ENCODE measurements at regions not wholly inside any gene's neighbourhood (a gene's known extent, or its start where the extent isn't known, plus 50 kb on each side); places are given as distances from the start of the nearest gene placed in this dataset.

GRCh38 chr1:59152511-59152910 lies 144.4 kb upstream of the FGGY start:
- H4K20me1 ChIP-seq (replicated peaks in 1 of 2; ENCODE audit: control insufficient read depth in 1 of 2, insufficient read depth in 2 of 2, low read length in 2 of 2) = no peaks in the 10 kb centered on the region
- H3K79me2 ChIP-seq (ENCODE audit: control insufficient read depth in 1 of 2, insufficient read depth in 2 of 2, low read length in 2 of 2) = no peaks in the 10 kb centered on the region
- 88% methylated on average over 1 of the region's 1 CpG; no CpG with 5 or more reads in 1 of the 2 experiments for WGBS, 2 experiments (ENCODE audit: extremely low coverage in 1 of 2, insufficient coverage in 1 of 2, insufficient read length in 1 of 2, insufficient replicate concordance in 2 of 2, low coverage in 1 of 2, low lambda C conversion rate in 2 of 2, missing lambda C conversion rate in 1 of 2)
- H3K18ac ChIP-seq (ENCODE audit: extremely low read depth, low read length) = no peak overlapping the region
- no peak overlapping the region for H4K91ac ChIP-seq (replicated peaks; ENCODE audit: insufficient read length, low read length)
- H3K4ac ChIP-seq (replicated peaks; ENCODE audit: insufficient read length, low read depth, low read length) = no peak overlapping the region
- CTCF ChIA-PET (ENCODE audit: partially characterized antibody) = interaction anchor here (1.5 kb wide), 1 partner anchor 12 kb away, joined by 3 read pairs; no protein-coding TSS in a partner anchor
- H4K8ac ChIP-seq (ENCODE audit: extremely low read depth, insufficient read depth, low read length) = no peak overlapping the region
- no peak overlapping the region for H3K56ac ChIP-seq (replicated peaks; ENCODE audit: insufficient read length, low read depth, low read length)
- H2BK12ac ChIP-seq (ENCODE audit: low read depth, low read length) = no peak overlapping the region
- H3K14ac ChIP-seq (ENCODE audit: insufficient read length) = no peak overlapping the region
- no peak overlapping the region for H2BK20ac ChIP-seq (ENCODE audit: low read length)
- no peak overlapping the region for H2BK5ac ChIP-seq (ENCODE audit: low read depth, low read length)
- no peak overlapping the region for H2AFZ ChIP-seq (ENCODE audit: low read length)
- H3K36me3 ChIP-seq (ENCODE audit: control insufficient read depth in 2 of 4, insufficient read depth in 4 of 4, low read length in 3 of 4) = no peaks in the 10 kb centered on the region
- H3K23ac ChIP-seq (ENCODE audit: insufficient read length) = no peak overlapping the region
- H3K4me2 ChIP-seq (ENCODE audit: insufficient read depth in 1 of 2, low read depth in 2 of 2, low read length in 2 of 2) = no peak overlapping the region
- no peaks in the 10 kb centered on the region for H3K79me1 ChIP-seq (ENCODE audit: low read depth, low read length)
- FAIRE-seq (no peak), DNase-seq (ENCODE audit: low read depth in 1 of 2, low spot score in 2 of 2) (no peak)
- no peak overlapping the region for H2AK5ac ChIP-seq (ENCODE audit: low read depth, low read length)
- no peak overlapping the region for H2BK15ac ChIP-seq (ENCODE audit: low read length)
- no peak overlapping the region for H4K5ac ChIP-seq (ENCODE audit: insufficient read length, low read depth, low read length)
- H3K4me3 ChIP-seq (ENCODE audit: extremely low read depth in 1 of 4, insufficient read depth in 2 of 4, low read depth in 3 of 4, low read length in 4 of 4) = no peak overlapping the region
- H3K4me1 ChIP-seq (replicated peaks in 1 of 4; ENCODE audit: control insufficient read depth in 3 of 4, insufficient read depth in 4 of 4, low read length in 3 of 4) = peaks cover 0 to 11% (median 4%) of the 10 kb centered on the region in 4 experiments; a peak in 4 of 7 replicates
- POLR2A ChIA-PET (ENCODE audit: partially characterized antibody) = no interaction called here
- no peak overlapping the region for H3K9ac ChIP-seq (replicated peaks in 1 of 4; ENCODE audit: extremely low read depth in 1 of 4, low read depth in 3 of 4, low read length in 3 of 4)
- H3K23me2 ChIP-seq (ENCODE audit: low read depth, low read length) = no peaks in the 10 kb centered on the region
- no peak overlapping the region for H2BK120ac ChIP-seq (replicated peaks; ENCODE audit: low read depth, low read length)
- no peaks in the 10 kb centered on the region for H3K9me3 ChIP-seq (ENCODE audit: insufficient read depth in 2 of 2, low read depth in 1 of 2, low read length in 1 of 2)
- no peaks in the 10 kb centered on the region for H3K27me3 ChIP-seq (replicated peaks in 1 of 4; ENCODE audit: control insufficient read depth in 3 of 4, extremely low read depth in 1 of 4, insufficient read depth in 3 of 4, low read length in 3 of 4)
- H3K27ac ChIP-seq (ENCODE audit: low read depth, low read length) = no peak overlapping the region
- no peak for TF ChIP-seq ATF2 (IDR thresholded peaks at IDR 0.05; ENCODE audit: low read length)
- TF ChIP-seq EZH2 (IDR thresholded peaks at IDR 0.05; ENCODE audit: low read depth, low read length, severe bottlenecking) = no peak
- no peak for TF ChIP-seq CREB1 (IDR thresholded peaks at IDR 0.05)
- no peak for TF ChIP-seq EGR1 (IDR thresholded peaks at IDR 0.05; ENCODE audit: borderline replicate concordance, low read depth, low read length)
- TF ChIP-seq NRF1 (IDR thresholded peaks at IDR 0.05; ENCODE audit: low read depth, low read length) = no peak

Data from H1 (cell line).